GM21515 (cell line): ENCODE measurements at regions not wholly inside any gene's neighbourhood (a gene's known extent, or its start where the extent isn't known, plus 50 kb on each side); places are given as distances from the start of the nearest gene placed in this dataset.

ENCODE experiments used
- ATAC-seq: cut with Tn5 transposase; IDR thresholded peaks from one replicate; pipeline ENCODE4 v1.9.1; 2021; ENCODE audit not compliant: unreplicated experiment

DNA sequence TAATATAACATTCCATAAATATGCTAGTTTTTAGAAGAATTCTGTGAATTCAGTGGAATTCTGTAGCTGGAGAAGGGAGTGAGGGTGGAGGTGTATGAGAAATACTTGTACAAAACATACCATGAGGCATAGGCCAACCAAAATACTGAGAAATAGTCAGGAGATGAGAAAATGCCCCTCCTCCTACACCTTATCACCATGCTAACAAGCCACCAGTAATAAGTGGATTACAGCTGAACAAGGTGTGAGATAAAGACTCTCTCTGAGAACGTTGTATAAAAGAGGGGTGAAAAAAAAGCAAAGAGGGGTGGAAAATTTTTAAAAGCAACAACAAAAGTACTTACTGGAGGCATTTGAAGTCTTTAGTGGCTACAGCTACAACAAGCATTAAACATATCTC, 90.4 kb upstream of the IGFBP3 start:
- no peak for ATAC-seq

GRCh38 chr7:46011059-46011458, 90.0 kb upstream of the IGFBP3 start:
- ATAC-seq: no peak

DNA sequence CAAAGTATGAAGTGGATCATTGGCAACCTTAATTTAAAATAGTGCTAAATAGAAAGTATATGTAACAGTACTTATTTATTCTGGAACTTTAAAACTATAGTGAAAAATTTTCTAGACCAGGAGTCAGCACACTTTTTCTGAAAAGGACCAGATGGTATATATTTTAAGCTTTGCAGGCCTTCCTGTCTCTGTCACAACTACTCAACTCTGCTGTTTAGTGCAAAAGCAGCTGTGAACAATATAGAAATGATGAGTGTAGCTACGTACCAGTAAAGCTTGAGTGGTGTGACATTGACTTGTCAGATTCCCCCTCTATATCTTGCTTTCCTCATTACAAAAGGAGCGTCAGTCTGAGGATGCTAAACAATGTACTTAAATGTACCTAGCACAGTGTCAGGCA, 88.1 kb upstream of the IGFBP3 start:
- no peak for ATAC-seq

GRCh38 chr7:46007990-46008643, 87.0 kb upstream of the IGFBP3 start:
- ATAC-seq: no peak

DNA sequence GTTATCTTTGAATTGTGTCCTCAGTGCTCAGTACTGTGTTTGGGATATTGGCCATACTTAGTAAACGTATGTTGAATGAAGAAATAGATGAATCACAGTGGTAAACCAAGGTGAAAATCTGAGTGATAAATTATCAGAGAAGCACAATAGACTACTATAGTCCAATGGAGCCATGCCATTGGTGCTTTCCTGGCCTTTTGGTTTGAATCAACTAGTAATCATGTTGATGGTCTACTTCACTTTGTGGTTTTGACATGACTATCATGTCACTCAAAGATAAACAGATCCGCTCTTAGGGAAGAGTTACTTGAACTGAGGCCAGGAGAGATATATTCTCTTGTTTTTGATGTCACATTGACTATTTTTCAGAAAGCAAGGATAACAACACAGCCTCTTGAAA, 86.1 kb upstream of the IGFBP3 start:
- no peak for ATAC-seq

DNA sequence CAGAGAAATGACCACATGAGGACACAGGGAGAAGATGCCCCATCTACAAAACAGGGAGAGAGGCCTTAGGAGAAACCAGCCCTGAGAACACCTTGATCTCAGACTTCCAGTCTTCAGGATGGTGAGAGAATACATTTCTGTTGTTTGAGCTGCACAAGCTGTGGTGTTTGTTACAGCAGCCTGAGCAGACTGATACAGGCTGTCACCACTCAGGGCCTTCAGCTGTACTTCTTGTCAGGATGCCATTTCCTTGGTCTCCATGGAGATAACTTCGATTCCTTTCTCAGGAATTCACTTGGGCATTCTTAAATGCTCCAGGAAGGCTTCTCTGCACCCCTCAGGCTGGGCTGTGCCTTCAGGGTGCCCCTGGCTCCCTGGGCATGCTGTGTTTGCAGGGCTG, 85.7 kb upstream of the IGFBP3 start:
- ATAC-seq: no peak

- ATAC-seq: no peak
These were observed 85.1 kb upstream of the IGFBP3 start for GRCh38 chr7:46006212-46006611.

- ATAC-seq: no peak
These were observed 83.9 kb upstream of the IGFBP3 start for GRCh38 chr7:46004965-46005364.

- no peak for ATAC-seq
These were observed 83.1 kb upstream of the IGFBP3 start for GRCh38 chr7:46003896-46004875.

- no peak for ATAC-seq
These were observed 82.1 kb upstream of the IGFBP3 start for GRCh38 chr7:46003161-46003560.

GRCh38 chr7:46000513-46000912, 79.4 kb upstream of the IGFBP3 start:
- ATAC-seq: no peak

DNA sequence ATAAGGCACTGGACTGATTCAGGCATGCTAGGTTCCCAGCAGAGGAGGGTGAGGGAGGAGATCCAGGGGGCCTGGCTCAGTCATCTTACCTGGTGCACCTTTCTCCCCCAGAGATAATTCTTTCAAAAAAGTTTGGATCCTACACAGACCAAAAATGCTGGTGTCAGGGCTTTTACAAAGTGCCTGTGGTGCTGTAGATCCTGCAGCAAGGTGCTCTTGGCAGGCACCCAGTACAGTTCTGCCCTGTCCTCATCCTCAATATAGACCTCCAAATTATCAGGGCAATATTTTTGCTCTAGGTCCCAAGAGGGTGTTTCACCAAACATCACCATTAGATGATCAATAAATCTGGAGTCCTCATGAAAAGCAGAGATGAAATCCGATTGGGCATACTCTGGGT, 78.5 kb upstream of the IGFBP3 start:
- ATAC-seq: no peak

DNA sequence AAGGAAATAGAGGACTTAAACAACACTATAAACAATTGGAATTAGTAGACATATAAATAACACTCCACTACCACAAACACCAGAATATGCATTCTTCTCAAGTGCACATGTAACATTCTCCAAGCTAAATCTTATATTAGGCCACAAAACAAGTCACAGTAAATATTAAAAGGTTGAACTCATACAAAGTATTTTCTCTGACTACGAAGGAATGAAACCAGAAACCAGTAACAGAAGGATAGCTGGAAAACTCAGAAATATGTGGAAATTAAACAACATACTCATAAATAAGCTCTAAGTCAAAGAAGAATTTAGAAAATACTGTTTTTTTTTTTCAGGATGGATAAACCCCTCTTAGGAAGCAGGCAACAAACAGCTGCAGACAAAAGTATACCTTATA, 77.4 kb upstream of the IGFBP3 start:
- ATAC-seq: no peak

DNA sequence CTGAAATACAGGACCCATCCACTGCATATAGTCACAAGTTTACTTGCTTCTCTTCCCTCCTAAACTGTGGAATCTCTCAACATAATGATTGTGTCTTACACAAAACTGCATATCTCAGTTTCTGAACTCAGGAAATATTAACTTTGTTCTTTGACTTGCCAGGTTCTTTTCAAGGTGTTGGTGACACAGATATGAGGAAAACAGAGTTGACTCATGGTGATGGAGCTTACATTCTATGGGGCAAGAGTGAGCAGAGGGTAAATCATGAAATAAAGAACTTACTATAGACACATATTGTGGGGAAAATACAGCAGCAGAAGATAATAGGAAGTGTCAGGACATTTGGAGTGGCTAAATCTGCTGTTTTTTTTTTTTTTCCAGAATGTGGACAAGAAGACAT, 72.5 kb upstream of the IGFBP3 start:
- no peak for ATAC-seq

- ATAC-seq: no peak
These were observed 71.8 kb upstream of the IGFBP3 start for GRCh38 chr7:45992826-45993225.

- ATAC-seq: no peak
These were observed 69.2 kb upstream of the IGFBP3 start for GRCh38 chr7:45990276-45990675.

DNA sequence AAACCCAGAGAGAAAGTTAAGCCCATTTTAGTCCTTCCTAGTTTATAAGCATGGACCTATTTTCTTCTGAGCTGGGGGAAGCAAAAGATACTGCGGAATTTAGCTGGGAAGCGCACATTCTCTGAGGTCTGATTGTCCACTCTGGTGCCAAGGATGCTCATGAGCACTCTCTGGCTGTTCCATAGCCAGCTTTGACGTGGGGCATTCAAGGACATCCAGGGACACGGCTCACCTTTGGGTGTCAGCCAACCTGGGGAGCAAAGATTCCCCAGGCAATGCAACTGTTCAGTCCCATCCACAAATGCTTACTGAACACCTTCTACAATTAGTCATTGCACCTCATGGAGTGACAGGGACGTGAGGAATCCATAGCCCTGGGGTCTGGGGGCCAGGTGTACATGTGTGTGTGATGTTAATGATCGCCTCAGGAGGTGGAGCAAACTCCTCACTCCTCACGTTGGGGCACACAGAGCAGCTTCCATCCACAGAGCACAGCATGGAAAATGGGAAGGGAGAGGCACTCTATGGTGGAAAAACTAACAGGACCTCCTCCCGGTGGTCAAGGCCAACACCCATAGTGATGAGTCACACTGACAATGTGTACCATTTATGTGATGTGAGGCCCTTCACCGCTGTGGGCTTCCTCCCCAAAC, 67.5 kb upstream of the IGFBP3 start:
- ATAC-seq: no peak

DNA sequence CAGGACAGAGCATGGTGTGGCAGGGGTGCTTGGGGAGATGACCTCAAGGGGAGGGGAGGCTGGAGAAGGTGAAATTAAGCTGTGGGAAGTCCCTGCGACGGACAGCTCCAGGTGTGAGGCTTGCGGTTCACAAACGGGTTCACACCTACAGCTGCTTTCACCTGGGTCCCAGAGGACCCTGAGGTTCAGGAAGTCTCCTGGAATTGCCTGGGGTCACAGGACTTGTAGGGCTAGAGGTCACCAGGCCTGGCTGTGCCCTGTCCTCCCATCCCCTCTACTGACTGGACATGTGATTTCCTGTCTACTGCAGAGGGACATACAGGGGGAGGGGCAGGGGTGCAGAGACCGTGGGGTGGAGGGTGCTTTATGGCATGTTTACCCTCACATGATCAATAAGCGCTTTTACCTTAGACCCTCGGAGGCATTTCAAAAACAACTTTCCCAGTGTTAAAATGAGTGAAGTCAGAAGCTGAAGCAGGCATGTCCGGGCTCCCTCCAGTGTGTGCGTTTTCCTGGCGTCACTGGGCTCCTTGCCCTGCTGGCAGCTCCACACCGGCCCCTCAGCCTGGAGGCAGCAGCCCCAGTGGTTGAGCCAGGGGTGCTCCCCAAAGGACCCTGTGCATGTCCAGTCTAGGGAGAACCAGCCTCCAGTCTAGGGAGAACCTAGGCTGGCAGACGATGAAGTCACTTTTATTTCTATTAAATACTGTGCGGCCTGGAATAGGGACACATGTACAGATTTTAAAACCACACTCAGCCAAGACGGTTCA, 66.6 kb upstream of the IGFBP3 start:
- no peak for ATAC-seq

DNA sequence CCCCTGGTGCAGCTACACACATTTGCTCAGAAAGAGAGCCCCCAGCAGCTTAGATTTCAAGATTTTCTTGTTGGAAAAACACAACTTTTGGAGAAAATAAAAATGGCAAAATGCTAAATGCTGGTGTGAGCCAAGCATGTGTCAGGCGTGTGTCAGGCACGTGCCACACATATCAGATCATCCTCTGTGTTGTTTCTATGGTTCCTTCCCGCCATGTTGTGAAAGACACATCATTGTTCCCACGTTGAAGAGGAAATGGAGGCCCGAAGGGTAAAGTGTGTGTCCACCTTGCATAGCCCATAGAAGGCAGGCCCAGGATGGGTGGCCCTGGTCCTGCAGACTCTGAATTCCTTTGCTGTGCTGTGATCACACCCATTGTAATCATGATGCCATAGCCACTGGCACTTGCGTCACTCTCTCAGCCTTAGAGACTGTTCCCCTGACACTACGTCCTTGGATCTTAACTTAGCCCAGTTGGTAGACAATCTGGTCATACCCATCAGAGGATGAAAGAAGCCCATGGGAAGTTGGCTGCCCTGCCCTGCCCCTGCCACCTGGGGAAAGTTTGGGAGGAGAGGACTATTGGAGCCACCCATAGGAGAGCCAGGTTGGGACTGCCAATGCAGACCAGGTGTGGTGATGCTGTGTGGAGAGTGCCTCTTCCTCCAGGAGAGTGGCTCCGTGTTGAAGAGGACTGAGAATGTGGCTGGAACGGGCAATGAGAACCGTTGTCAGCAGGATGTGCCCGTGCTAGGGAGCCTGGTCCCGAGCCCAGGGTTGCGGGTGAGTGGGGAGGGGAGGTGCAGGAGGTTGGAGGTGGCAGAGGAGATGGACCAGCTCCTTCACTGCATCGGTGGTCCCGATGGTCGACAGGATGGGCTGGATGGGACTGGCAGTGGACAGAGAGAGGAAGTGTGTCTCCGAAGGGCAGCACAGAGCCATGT, 65.6 kb upstream of the IGFBP3 start:
- ATAC-seq: no peak

- no peak for ATAC-seq
These were observed 64.8 kb upstream of the IGFBP3 start for GRCh38 chr7:45985902-45986301.
